Endodermal cell (in vitro differentiated cells): ENCODE measurements at regions not wholly inside any gene's neighbourhood (a gene's known extent, or its start where the extent isn't known, plus 50 kb on each side); places are given as distances from the start of the nearest gene placed in this dataset.

Source experiments
- DNase-seq: peaks from one replicate; pipeline ENCODE4 v3.0.0-alpha.2; 2017
- H3K27ac ChIP-seq: 2 replicates; pipeline ENCODE4 v1.5.1; 2013; ENCODE audit warnings: mild to moderate bottlenecking, low read depth, low read length, moderate library complexity
- H3K27me3 ChIP-seq: 2 replicates; pipeline ENCODE4 v1.6.1; 2013; ENCODE audit warnings: mild to moderate bottlenecking, low read length, moderate library complexity; ENCODE audit not compliant: insufficient read depth, control insufficient read depth, poor library complexity, severe bottlenecking
- H3K36me3 ChIP-seq: 2 replicates; pipeline ENCODE4 v1.7.0; 2013; ENCODE audit warnings: mild to moderate bottlenecking, low read length, moderate library complexity; ENCODE audit not compliant: control insufficient read depth, insufficient read depth
- H3K4me1 ChIP-seq: one replicate; pipeline ENCODE4 v1.7.0; 2013; ENCODE audit warnings: low read length; ENCODE audit not compliant: control insufficient read depth, insufficient read depth
- H3K4me3 ChIP-seq: 2 replicates; pipeline ENCODE4 v1.5.1; 2013; ENCODE audit warnings: mild to moderate bottlenecking, low read length, moderate library complexity
- H3K9ac ChIP-seq: 2 replicates; pipeline ENCODE4 v1.6.1; 2013; ENCODE audit warnings: mild to moderate bottlenecking, low read length, moderate library complexity; ENCODE audit not compliant: poor library complexity, severe bottlenecking; ENCODE audit errors: extremely low read depth
- H3K9me3 ChIP-seq: 2 replicates; pipeline ENCODE4 v1.6.1; 2013; ENCODE audit warnings: mild to moderate bottlenecking, low read length, moderate library complexity; ENCODE audit not compliant: control insufficient read depth
- H3K27ac Mint-ChIP-seq: 2 replicates; pipeline ENCODE4 v1.8.0; 2020; ENCODE audit warnings: mixed read lengths
- H3K27me3 Mint-ChIP-seq: 2 replicates; pipeline ENCODE4 v1.8.0; 2021; ENCODE audit warnings: mild to moderate bottlenecking, mixed read lengths; ENCODE audit not compliant: insufficient read depth
- H3K36me3 Mint-ChIP-seq: 2 replicates; pipeline ENCODE4 v1.8.0; 2020; ENCODE audit warnings: low read depth, mixed read lengths
- H3K4me1 Mint-ChIP-seq: 2 replicates; pipeline ENCODE4 v1.8.0; 2020; ENCODE audit warnings: mixed read lengths
- H3K4me3 Mint-ChIP-seq: 2 replicates; pipeline ENCODE4 v1.8.0; 2020; ENCODE audit warnings: mild to moderate bottlenecking, moderate library complexity, mixed read lengths
- H3K9me3 Mint-ChIP-seq: 2 replicates; pipeline ENCODE4 v1.8.0; 2020; ENCODE audit warnings: mild to moderate bottlenecking, mixed read lengths
- CTCF ChIP-seq: fragments of 200-600 bp; sonication (generic); conservative IDR thresholded peaks from 2 replicates; pipeline ENCODE4 v1.5.0; 2021; ENCODE audit warnings: antibody characterized with exemption, mild to moderate bottlenecking
- WGBS, 2 experiments: methylation state at CpG; one replicate each; pipeline versions ENCODE4 v1.1.5 to v1.1.7; 2013; ENCODE audit warnings: missing lambda C conversion rate in 2 of 2, mixed read lengths in 1 of 2; ENCODE audit not compliant: insufficient coverage in 1 of 2, insufficient read length in 1 of 2; 5-methylcytosine and 5-hydroxymethylcytosine counted together

GRCh38 chr2:195121341-195121740 lies 535.7 kb upstream of the SLC39A10 start:
- no peak for DNase-seq
- Histone ChIP-seq H3K9ac (no peak overlapping the region), H3K9me3 (no peaks in the 10 kb centered on the region), H3K27ac (no peak overlapping the region), H3K36me3 (no peaks in the 10 kb centered on the region), H3K27me3 (no peaks in the 10 kb centered on the region), H3K4me3 (no peak overlapping the region), H3K4me1 (no peaks in the 10 kb centered on the region)
- WGBS, 2 experiments = 98 to 100% methylated on average over 2 to 3 of the region's 3 CpGs
- H3K27me3 Mint-ChIP-seq = no peaks in the 10 kb centered on the region
- no peak overlapping the region for H3K27ac Mint-ChIP-seq
- no peak for TF ChIP-seq CTCF
- H3K36me3 Mint-ChIP-seq = no peaks in the 10 kb centered on the region
- no peaks in the 10 kb centered on the region for H3K4me1 Mint-ChIP-seq
- no peaks in the 10 kb centered on the region for H3K9me3 Mint-ChIP-seq
- no peak overlapping the region for H3K4me3 Mint-ChIP-seq

- Mint-ChIP-seq H3K4me3 (no peak overlapping the region), H3K9me3 (peaks cover 6% of the 10 kb centered on the region), H3K4me1 (no peaks in the 10 kb centered on the region), H3K27me3 (no peaks in the 10 kb centered on the region), H3K36me3 (no peaks in the 10 kb centered on the region), H3K27ac (no peak overlapping the region)
- peaks cover 10% of the 10 kb centered on the region for H3K9me3 ChIP-seq
- no peak for DNase-seq
- no peaks in the 10 kb centered on the region for H3K4me1 ChIP-seq
- no peaks in the 10 kb centered on the region for H3K36me3 ChIP-seq
- no peak overlapping the region for H3K27ac ChIP-seq
- no peak overlapping the region for H3K4me3 ChIP-seq
- H3K27me3 ChIP-seq = no peaks in the 10 kb centered on the region
- TF ChIP-seq CTCF = no peak
- H3K9ac ChIP-seq = no peak overlapping the region
These were observed 537.8 kb upstream of the SLC39A10 start for GRCh38 chr2:195119231-195119630.

- no peak for DNase-seq
- Histone ChIP-seq H3K4me1 (no peaks in the 10 kb centered on the region), H3K4me3 (no peak overlapping the region), H3K9ac (no peak overlapping the region), H3K9me3 (peaks cover 11% of the 10 kb centered on the region), H3K27me3 (no peaks in the 10 kb centered on the region), H3K27ac (no peak overlapping the region), H3K36me3 (no peaks in the 10 kb centered on the region)
- TF ChIP-seq CTCF = no peak
- H3K4me3 Mint-ChIP-seq = no peak overlapping the region
- no peaks in the 10 kb centered on the region for H3K36me3 Mint-ChIP-seq
- H3K27ac Mint-ChIP-seq = no peak overlapping the region
- WGBS, 2 experiments = 78% methylated on average over 3 of the region's 3 CpGs; no CpG with 5 or more reads in 1 of the 2 experiments
- peaks cover 12% of the 10 kb centered on the region for H3K9me3 Mint-ChIP-seq
- no peaks in the 10 kb centered on the region for H3K27me3 Mint-ChIP-seq
- no peaks in the 10 kb centered on the region for H3K4me1 Mint-ChIP-seq
These were observed 538.8 kb upstream of the SLC39A10 start for GRCh38 chr2:195118276-195118675.
